ENCODE measurements at regions not wholly inside any gene's neighbourhood (a gene's known extent, or its start where the extent isn't known, plus 50 kb on each side); places are given as distances from the start of the nearest gene placed in this dataset.
"Not testable (repeated sequence)": the region's sequence is repeated elsewhere in the genome, so short reads cannot be mapped to it uniquely, and the experiment has no call there.

DNA sequence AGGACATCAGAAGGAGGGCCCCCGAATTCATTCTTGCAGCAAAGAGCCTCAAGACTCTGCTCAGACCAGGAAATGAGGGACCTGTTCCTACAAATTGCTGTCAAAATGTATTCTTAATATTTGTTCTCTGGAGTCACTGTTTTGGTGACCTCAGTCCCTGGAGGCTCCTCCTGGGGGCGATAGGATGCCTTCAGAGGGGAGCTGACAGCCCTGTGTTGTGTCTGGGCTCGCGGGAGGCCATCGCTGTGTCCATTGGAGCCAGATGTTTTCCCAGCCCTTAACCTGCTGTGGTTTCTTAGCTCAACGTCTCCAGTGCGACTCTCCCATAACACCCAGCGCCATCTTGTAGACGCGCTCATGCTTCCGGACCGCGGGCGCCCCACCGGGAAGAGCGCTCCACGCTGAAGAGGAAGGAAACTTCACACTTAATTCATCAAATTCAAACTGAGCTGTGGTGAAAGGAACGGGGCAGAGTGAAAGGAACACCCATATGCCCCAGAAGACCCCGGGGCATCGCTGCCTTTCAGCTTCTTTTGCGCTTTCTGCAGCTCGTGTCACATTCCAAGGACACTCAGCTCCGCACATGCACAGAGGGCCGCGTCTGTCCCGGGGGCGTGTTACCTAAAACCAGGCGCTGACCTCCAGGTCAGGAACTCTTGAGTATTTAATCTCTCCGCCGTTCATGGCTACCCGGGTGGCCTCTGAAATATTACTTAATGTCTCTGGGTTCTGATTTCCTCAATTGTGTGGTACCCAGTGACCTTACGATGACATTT is 112.3 kb upstream of the GDNF start:
- DNase-seq: no peak

GRCh38 chr5:37950436-37950835 is 110.6 kb upstream of the GDNF start:
- DNase-seq: no peak

- no peak for DNase-seq
Observed at GRCh38 chr5:37945446-37945845, 105.6 kb upstream of the GDNF start.

GRCh38 chr5:37943136-37943535 is 103.3 kb upstream of the GDNF start:
- DNase-seq: not testable (repeated sequence)

DNA sequence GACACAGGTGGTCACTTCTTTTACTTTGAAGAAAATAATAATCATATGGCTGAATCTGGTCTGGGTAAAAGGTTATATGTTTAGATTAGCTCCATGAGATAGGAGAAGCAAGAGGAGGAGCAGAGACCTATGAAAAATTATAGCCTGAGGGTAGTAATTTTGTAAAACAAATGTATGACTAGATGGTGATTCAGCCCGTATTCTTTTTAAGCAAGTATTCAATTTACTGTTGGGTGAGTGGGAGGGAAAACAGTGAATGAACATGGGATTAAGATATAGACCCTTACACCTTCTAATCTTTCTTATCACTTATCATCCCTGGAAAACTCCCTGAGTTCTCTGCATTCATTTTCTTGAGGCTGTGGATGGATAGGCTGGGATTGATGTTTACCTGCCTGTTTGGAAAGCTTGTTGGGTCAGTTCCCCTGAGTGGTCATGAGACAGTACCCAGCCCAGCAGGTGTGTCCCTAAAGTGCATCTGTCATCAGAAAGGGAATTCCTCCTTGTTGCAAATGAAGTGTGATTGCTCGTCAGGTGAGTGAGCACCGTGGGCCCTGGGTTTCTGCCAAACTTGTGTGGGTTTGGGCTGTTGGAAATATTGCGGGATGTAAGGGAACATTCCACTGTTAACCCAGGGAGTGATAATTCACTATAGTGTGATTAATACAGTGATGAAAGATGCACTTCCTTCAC is 101.2 kb upstream of the GDNF start:
- no peak for DNase-seq

DNA sequence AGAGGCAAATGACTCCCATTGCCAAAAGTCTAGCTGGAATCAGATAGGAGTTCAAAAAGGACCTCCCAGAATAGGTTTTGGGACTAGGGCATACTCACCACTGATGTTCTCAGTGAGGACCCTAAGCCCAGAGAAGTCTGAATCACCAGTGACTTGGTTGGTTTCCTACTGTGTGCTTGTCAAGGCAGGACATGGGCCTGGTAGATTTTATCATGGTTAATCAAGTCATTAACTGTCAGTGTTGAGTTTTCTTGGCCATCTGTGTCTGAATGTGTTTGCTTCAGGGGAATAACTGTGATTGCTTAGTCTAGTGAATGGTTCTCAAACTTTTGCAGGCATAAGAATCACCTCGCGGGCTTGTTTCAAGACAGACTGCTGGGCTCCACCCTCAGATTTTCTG is 99.0 kb upstream of the GDNF start:
- DNase-seq: no peak

- no peak for DNase-seq
Observed at GRCh38 chr5:37938076-37938852, 98.4 kb upstream of the GDNF start.

DNA sequence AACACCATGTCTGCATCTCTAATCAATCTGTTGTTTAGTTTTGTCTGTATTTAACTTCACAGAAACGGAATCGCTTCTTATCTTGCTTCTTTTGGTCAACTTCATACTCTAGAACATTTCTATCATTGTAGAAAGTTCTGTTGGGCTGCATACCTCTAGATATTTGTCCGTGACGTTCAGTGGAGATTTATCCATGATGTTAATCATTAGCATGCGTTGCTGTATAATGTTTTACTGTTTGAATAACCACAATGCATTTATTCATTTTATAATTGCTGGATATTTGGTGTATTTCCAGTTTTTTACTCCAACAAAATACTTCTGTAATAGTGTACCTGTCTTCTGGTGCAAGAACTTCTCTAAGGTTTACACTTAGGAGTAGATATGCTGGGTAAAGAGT is 96.2 kb upstream of the GDNF start:
- no peak for DNase-seq

GRCh38 chr5:37933576-37933975 is 93.7 kb upstream of the GDNF start:
- no peak for DNase-seq

DNA sequence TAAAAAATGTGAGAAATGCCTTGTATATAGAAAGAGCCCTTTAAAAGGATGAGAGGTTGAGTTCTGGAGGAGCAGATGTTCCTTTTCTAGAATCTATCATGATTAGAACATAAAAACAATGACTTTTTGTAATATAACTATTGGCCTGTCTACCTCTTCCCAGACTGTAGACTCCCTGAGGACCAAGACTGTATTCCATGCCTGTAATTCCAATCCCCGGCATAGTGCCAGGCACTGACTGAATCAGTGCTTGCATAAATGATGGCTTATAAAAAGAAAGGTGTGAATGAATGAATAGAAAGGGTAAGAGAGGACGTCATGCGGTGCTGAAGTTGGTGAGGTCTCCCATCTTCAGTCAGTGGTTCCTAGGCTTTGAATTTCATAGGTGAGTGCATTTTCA is 92.6 kb upstream of the GDNF start:
- DNase-seq: no peak

GRCh38 chr5:37931541-37931940 is 91.7 kb upstream of the GDNF start:
- no peak for DNase-seq

DNA sequence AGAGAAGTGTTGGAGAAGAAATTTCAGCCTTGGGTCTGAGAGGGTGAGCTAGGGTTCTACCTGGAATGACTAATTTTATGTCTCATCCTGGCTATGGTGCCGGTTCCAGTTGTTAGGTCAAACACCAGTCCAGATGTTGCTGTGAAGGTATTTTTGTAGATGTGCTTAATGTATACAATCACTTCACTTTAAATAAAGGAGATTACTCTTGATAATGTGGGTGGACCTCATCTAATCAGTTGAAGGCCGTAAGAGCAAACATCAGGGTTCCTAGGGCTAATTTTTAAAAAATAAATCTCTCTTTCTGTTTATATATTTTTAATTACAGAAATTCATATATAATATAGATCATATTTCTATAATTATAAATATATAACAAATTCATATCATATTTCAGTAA is 90.5 kb upstream of the GDNF start:
- DNase-seq: no peak

DNA sequence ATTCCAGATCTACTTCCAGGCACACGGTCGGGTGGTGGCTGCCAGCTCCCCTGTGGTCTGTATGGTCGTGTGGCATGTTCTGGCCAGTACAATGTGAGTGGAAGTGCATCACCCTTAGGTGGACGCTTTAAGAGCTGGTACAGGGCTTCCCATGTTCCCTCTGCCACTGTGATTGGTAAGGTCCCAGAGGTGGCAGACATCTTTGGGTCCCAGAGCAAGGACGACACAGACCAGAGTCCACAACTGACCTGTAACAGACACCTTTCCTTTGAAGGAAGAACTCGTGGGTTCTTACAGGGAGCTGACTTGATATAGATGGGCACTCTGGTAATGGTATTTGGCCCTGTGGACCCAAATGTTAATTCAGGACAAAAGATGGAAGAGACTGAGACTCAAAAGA is 90.0 kb upstream of the GDNF start:
- no peak for DNase-seq

GRCh38 chr5:37927753-37928152 is 87.9 kb upstream of the GDNF start:
- not testable (repeated sequence) for DNase-seq

DNA sequence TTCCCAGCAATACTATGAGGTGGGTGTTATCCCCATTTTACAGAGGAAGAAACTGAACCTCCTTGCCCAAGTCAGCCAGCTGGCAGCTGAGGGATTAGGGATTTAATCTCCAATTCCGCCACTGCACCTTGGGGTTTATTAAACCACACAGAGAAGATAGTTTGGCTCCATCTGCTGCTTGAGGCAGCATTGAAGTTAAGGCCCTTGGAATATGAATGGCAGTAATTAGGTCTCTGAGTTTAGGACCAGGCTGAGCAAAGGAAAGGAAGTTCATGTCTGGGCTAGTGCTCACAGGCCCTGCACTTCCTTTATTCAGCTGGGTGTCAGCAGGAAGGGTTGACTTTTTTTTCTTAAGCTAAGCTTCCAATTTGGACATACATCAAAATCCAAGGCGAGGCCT is 86.9 kb upstream of the GDNF start:
- DNase-seq: no peak

GRCh38 chr5:37921452-37921851 is 81.6 kb upstream of the GDNF start:
- DNase-seq: no peak

DNA sequence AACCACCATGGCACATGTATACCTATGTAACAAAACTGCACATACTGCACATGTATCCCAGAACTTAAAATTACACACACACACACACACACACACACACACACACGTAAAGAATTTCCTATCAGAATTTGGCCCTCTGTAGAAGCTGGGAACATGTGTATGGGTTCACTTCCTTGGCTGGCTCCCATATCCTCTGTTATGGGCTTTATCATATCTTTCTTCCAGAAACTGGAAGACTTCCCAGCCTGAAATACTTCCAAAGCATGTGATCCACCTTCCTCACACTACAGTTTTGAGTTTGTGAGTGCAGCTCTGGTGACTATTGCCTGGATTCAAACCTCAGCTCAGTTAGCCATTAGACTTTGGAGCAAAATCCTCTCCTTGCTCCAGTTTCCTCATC is 78.6 kb upstream of the GDNF start:
- DNase-seq: no peak

GRCh38 chr5:37916525-37916924 is 76.7 kb upstream of the GDNF start:
- DNase-seq: no peak

DNA sequence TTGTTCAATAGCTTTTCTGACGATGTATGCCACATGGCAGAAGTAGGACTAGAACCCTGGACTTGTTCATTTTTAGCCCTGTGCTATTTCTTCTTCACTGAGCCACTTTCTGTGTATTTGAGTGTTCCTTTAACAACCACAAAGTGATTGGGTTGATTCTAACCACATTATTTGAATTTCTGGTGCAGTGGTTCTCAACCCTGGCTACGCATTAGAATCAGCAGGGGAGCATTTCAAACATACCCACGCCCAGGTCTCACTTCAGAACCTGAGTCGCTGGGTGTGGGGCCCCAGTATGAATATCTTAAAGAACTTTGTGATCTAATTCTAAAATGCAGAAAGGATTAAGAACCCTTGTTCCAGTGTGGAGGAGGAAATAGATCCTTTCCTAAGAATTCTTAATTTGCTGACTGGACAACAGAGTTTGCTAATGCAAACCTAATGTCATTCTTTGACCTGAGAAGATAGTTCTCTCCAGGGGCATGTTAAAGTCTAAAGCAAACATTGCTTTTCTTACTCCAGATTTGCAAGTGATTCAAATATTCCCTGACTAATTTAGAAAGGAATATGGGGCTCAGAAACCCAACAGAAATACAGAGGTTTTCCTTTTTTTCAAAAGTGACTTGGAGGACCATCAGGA is 75.4 kb upstream of the GDNF start:
- no peak for DNase-seq

- not testable (repeated sequence) for DNase-seq
Observed at GRCh38 chr5:37909610-37910266, 69.9 kb upstream of the GDNF start.

- no peak for DNase-seq
Observed at GRCh38 chr5:37906416-37906815, 66.6 kb upstream of the GDNF start.

GRCh38 chr5:37905230-37905629 is 65.4 kb upstream of the GDNF start:
- no peak for DNase-seq

GRCh38 chr5:37902323-37902722 is 62.5 kb upstream of the GDNF start:
- no peak for DNase-seq
